ENCODE measurements at regions not wholly inside any gene's neighbourhood (a gene's known extent, or its start where the extent isn't known, plus 50 kb on each side); places are given as distances from the start of the nearest gene placed in this dataset.

DNA sequence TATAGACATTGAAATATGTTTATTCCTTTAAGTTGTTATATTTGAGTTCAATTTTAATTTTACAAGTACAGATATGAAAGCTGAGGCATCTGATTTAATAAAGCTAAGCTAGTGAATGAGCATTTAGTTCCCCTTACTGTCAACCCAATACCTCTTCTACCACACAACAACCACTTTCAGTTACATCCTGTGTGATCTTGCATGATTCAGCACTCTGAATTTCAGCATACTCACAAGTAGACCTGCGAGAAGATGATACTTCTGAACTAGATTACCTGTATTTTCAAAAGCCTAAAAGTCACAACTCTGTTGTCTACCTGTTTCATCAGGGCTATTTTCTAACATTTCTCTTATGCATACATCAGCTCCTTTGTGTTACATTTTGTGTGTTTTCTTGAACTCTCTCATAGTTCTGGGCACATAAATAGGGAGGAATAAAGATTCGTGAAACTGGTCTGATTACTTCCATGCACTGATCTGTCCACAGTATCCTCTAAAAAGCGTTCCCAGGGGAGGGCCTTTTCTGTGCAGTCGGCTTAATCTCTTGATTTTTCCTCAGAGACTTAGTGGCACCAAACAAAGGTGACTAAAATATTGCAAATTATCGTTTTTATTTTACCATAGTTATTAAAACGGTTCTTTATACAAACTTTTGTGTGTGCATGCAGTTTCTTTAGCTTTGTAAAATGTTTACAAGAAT is 2025.5 kb upstream of the NUDT12 start:
- Mint-ChIP-seq H3K9me3 (no peaks in the 10 kb centered on the region), H3K27ac (peak overlapping the region; percentile 40), H3K4me3 (no peak overlapping the region), H3K4me1 (no peaks in the 10 kb centered on the region), H3K36me3 (ENCODE audit: low read depth) (no peaks in the 10 kb centered on the region), H3K27me3 (ENCODE audit: low read depth, poor library complexity) (no peaks in the 10 kb centered on the region)
- no peak for DNase-seq
- TF ChIP-seq, protein P1, sequence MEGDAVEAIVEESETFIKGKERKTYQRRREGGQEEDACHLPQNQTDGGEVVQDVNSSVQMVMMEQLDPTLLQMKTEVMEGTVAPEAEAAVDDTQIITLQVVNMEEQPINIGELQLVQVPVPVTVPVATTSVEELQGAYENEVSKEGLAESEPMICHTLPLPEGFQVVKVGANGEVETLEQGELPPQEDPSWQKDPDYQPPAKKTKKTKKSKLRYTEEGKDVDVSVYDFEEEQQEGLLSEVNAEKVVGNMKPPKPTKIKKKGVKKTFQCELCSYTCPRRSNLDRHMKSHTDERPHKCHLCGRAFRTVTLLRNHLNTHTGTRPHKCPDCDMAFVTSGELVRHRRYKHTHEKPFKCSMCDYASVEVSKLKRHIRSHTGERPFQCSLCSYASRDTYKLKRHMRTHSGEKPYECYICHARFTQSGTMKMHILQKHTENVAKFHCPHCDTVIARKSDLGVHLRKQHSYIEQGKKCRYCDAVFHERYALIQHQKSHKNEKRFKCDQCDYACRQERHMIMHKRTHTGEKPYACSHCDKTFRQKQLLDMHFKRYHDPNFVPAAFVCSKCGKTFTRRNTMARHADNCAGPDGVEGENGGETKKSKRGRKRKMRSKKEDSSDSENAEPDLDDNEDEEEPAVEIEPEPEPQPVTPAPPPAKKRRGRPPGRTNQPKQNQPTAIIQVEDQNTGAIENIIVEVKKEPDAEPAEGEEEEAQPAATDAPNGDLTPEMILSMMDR (IDR thresholded peaks at IDR 0.05), result no peak

DNA sequence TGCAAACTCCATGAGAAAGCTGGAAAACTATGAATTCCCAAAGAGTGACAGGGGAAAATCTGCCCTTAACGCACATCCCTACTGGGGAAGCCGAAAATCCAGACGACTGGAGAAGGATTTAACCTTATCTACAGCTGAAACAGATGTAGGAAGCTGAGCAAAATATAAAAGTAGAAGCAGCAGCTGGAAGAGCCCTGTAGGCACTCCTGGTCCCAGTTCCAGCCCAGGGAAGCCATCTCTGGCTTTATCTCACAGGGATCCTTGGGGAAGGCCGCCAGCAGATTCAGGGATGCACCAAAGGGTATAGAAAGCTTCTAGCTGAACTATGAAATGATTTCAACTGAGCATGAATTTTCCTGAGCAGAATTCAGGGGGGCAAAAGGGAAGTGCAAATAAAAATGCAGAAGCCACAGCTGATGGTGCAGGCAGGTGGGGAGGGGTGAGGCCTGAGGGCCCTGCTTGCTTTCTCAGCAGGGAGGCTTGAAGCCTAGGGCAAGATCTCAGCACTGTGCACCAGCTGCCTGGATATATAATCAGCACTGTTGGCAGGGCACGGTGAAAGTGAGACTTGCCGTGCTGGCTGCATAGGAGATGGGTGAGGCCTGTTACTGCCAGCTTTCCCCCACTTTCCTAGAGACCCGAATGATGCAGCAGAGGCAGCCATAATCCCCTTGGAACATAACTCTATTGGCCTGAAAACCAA is 2019.5 kb upstream of the NUDT12 start:
- H3K4me1 Mint-ChIP-seq, result no peaks in the 10 kb centered on the region
- H3K27ac Mint-ChIP-seq, result peak overlapping the region; percentile 66
- no peak overlapping the region for H3K4me3 Mint-ChIP-seq
- H3K9me3 Mint-ChIP-seq, result no peaks in the 10 kb centered on the region
- DNase-seq, result no peak
- no peaks in the 10 kb centered on the region for H3K36me3 Mint-ChIP-seq (ENCODE audit: low read depth)
- peaks cover 4% of the 10 kb centered on the region for H3K27me3 Mint-ChIP-seq (ENCODE audit: low read depth, poor library complexity)
- TF ChIP-seq, protein P1 (IDR thresholded peaks at IDR 0.05), result no peak

DNA sequence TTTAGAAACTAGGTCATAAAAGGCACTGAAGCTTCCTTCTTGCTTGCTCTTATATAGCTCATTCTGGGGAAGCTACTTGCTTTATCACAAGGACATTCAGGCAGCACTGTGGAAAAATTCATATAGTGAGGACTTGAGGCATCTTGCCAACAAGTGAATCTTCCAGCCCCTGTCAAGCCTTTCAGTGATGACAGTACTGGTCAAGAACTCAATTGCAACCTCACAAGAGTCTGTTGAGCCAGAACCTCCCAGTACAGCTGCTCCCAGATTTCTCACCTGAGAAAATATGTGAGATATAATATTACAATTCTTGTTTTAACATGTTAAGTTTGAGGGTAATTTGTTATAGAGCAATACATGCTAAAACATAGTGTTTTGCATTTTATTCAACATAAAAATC is 2011.0 kb upstream of the NUDT12 start:
- H3K4me1 Mint-ChIP-seq, result no peaks in the 10 kb centered on the region
- no peaks in the 10 kb centered on the region for H3K9me3 Mint-ChIP-seq
- no peak overlapping the region for H3K4me3 Mint-ChIP-seq
- H3K27ac Mint-ChIP-seq, result no peak overlapping the region
- no peaks in the 10 kb centered on the region for H3K36me3 Mint-ChIP-seq (ENCODE audit: low read depth)
- no peak for DNase-seq
- no peaks in the 10 kb centered on the region for H3K27me3 Mint-ChIP-seq (ENCODE audit: low read depth, poor library complexity)
- TF ChIP-seq, protein P1 (IDR thresholded peaks at IDR 0.05), result no peak

DNA sequence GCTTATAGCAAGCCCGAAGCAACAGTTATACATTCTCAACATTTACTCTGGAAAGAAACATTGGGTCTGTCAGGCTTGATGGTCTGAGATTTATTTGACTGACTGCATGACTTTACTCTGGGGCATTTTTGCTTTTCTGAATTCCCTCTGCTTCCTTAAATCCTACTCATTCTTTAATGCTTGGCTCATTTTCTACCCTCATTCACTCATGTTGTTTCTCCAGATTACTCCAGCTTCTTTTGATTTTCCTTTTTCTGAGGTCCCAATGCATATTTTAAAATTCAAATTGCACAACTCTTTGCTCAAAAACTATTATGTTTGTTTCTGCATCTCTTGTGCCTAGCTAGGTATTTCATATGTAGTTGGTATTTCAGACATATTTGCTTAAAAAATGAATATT is 2002.9 kb upstream of the NUDT12 start:
- Mint-ChIP-seq H3K27ac (no peak overlapping the region), H3K27me3 (ENCODE audit: low read depth, poor library complexity) (no peaks in the 10 kb centered on the region), H3K9me3 (no peaks in the 10 kb centered on the region), H3K4me3 (no peak overlapping the region), H3K36me3 (ENCODE audit: low read depth) (no peaks in the 10 kb centered on the region), H3K4me1 (no peaks in the 10 kb centered on the region)
- DNase-seq, result no peak
- TF ChIP-seq, protein P1 (IDR thresholded peaks at IDR 0.05), result no peak

DNA sequence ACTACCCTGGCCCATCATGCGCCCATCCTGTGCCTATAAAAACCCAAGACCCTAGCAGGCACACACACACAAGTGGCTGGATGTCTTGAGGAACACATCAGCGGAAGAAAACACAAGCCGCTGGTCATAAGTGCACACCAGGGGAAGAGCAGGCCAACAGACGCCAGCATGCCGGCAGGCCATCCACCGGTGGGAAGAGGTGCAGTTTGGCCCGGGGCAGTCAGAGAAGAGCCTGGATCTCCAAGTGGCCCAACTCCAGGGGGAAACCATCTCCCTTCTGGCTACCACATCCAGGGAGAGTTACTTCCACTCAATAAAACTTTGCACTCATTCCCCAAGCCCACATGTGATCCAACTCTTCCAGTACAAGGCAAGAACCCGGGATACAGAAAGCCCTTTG is 2001.3 kb upstream of the NUDT12 start:
- Mint-ChIP-seq H3K27me3 (ENCODE audit: low read depth, poor library complexity) (no peaks in the 10 kb centered on the region), H3K36me3 (ENCODE audit: low read depth) (no peaks in the 10 kb centered on the region), H3K9me3 (no peaks in the 10 kb centered on the region), H3K4me1 (no peaks in the 10 kb centered on the region), H3K4me3 (no peak overlapping the region), H3K27ac (no peak overlapping the region)
- no peak for DNase-seq
- TF ChIP-seq, protein P1 (IDR thresholded peaks at IDR 0.05), result no peak

All from nephron progenitor cell (in vitro differentiated cells).